Fibroblast of the aortic adventitia (primary cell): ENCODE measurements at regions not wholly inside any gene's neighbourhood (a gene's known extent, or its start where the extent isn't known, plus 50 kb on each side); places are given as distances from the start of the nearest gene placed in this dataset.

Experiments used
- DNase-seq: peaks from one replicate; pipeline ENCODE4 v3.0.0-alpha.2; 2010; ENCODE audit warnings: low read depth
- H3K4me3 ChIP-seq: 2 replicates; pipeline ENCODE4 v1.5.1; 2011; ENCODE audit warnings: low read depth, mild to moderate bottlenecking, control low read depth, low read length, moderate library complexity
- CTCF ChIP-seq: IDR thresholded peaks from 2 replicates; pipeline ENCODE4 v1.5.1; 2011; ENCODE audit warnings: mild to moderate bottlenecking, low read length, control low read depth, inconsistent platforms; ENCODE audit not compliant: insufficient read depth

GRCh38 chr9:109549386-109549785 lies 51.3 kb upstream of the PTPN3 start:
- no peak overlapping the region for H3K4me3 ChIP-seq
- no peak for TF ChIP-seq CTCF
- DNase-seq = no peak

- no peak overlapping the region for H3K4me3 ChIP-seq
- DNase-seq = no peak
- TF ChIP-seq CTCF = no peak
Measured at GRCh38 chr9:109551651-109552050, 53.5 kb upstream of the PTPN3 start.

- no peak for TF ChIP-seq CTCF
- no peak for DNase-seq
- H3K4me3 ChIP-seq = no peak overlapping the region
Measured at GRCh38 chr9:109555215-109555614, 57.1 kb upstream of the PTPN3 start.

- no peak for TF ChIP-seq CTCF
- DNase-seq = no peak
- no peak overlapping the region for H3K4me3 ChIP-seq
Measured at GRCh38 chr9:109556061-109556460, 58.0 kb upstream of the PTPN3 start.

GRCh38 chr9:109556786-109557185 lies 58.7 kb upstream of the PTPN3 start:
- DNase-seq = no peak
- TF ChIP-seq CTCF = no peak
- no peak overlapping the region for H3K4me3 ChIP-seq

- no peak for DNase-seq
- TF ChIP-seq CTCF = no peak
- no peak overlapping the region for H3K4me3 ChIP-seq
Measured at GRCh38 chr9:109557481-109557880, 59.4 kb upstream of the PTPN3 start.

- no peak for TF ChIP-seq CTCF
- H3K4me3 ChIP-seq = no peak overlapping the region
- no peak for DNase-seq
Measured at GRCh38 chr9:109558718-109559151, 60.6 kb upstream of the PTPN3 start.
